ENCODE measurements at regions not wholly inside any gene's neighbourhood (a gene's known extent, or its start where the extent isn't known, plus 50 kb on each side); places are given as distances from the start of the nearest gene placed in this dataset.

GRCh38 chr10:31586723-31587638, 268.0 kb downstream of the ZEB1 start:
- H3K4me3 ChIP-seq (ENCODE audit: low read depth, low read length) = no peak overlapping the region
- no peak for TF ChIP-seq CTCF (IDR thresholded peaks at IDR 0.05; ENCODE audit: borderline replicate concordance, insufficient read depth, low read depth, low read length)

- no peak overlapping the region for H3K4me3 ChIP-seq (ENCODE audit: low read depth, low read length)
- TF ChIP-seq CTCF (IDR thresholded peaks at IDR 0.05; ENCODE audit: borderline replicate concordance, insufficient read depth, low read depth, low read length) = no peak
Observed at GRCh38 chr10:31584876-31585275, 265.9 kb downstream of the ZEB1 start.

- no peak overlapping the region for H3K4me3 ChIP-seq (ENCODE audit: low read depth, low read length)
- TF ChIP-seq CTCF (IDR thresholded peaks at IDR 0.05; ENCODE audit: borderline replicate concordance, insufficient read depth, low read depth, low read length) = no peak
Observed at GRCh38 chr10:31584098-31584631, 265.1 kb downstream of the ZEB1 start.

- TF ChIP-seq CTCF (IDR thresholded peaks at IDR 0.05; ENCODE audit: borderline replicate concordance, insufficient read depth, low read depth, low read length) = no peak
Observed at GRCh38 chr10:31583293-31583692, 264.3 kb downstream of the ZEB1 start.

GRCh38 chr10:31582365-31583052, 263.5 kb downstream of the ZEB1 start:
- H3K4me3 ChIP-seq (ENCODE audit: low read depth, low read length) = no peak overlapping the region
- no peak for TF ChIP-seq CTCF (IDR thresholded peaks at IDR 0.05; ENCODE audit: borderline replicate concordance, insufficient read depth, low read depth, low read length)

More at GRCh38 chr10:31583293-31583692, 264.3 kb downstream of the ZEB1 start:
- no peak overlapping the region for H3K4me3 ChIP-seq (ENCODE audit: low read depth, low read length)

- TF ChIP-seq CTCF (IDR thresholded peaks at IDR 0.05; ENCODE audit: borderline replicate concordance, insufficient read depth, low read depth, low read length) = no peak
- no peak overlapping the region for H3K4me3 ChIP-seq (ENCODE audit: low read depth, low read length)
Observed at GRCh38 chr10:31581741-31582323, 262.8 kb downstream of the ZEB1 start.

Measured in GM12875 (cell line).